ENCODE measurements at regions not wholly inside any gene's neighbourhood (a gene's known extent, or its start where the extent isn't known, plus 50 kb on each side); places are given as distances from the start of the nearest gene placed in this dataset.

DNA sequence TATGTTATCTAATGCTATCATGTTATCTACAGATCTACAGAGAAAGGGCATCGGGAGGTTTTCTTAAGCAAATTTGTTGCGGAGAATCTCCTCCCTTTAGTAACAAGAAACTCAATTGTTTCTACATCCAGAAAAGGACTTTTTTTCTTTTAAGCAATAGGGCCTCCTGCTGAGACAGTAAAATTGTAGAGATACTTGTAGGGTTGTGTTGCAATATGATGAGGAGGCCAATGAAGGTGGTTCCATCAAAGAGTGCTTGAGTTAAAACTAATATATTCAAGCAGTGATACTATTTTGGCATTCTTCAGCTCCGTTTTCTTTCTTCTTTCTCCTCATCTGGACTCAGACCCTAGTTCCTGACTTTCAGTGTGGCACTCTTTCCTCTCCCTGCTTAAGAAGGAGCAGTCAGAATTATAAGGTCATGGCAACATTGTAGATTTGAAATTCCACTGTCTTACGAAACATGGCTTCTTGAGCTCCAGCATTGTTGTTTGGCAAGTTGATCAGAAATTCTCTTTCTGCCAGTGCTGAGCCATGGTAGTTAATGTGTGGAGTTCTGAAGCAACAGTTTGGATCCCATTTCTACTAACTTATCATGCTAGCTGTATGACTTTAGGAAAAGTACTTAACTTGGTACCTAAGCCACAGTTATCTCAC lies 202.0 kb upstream of the SLC14A2 start:
- intact Hi-C loops (cut with micrococcal nuclease): no loop called here

DNA sequence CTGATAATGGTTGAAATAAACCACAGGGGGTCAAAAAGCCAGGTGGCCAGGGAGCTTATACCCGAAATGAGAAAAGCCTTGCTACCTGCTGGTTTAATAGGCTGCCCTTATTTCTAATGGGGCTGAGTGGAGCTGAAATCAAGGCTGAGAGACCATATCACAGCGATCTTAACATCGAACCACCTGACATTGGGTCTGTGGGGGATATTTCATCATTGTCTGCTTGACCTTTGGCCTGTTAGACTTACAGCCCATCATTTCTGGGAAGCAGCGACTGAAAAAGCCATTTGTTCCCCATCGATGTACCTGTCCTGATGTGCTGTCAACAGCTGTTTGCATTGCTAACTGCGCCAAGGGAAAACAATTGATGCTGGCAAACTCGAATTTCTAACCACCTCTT lies 199.7 kb upstream of the SLC14A2 start:
- intact Hi-C loops (cut with micrococcal nuclease): no loop called here

DNA sequence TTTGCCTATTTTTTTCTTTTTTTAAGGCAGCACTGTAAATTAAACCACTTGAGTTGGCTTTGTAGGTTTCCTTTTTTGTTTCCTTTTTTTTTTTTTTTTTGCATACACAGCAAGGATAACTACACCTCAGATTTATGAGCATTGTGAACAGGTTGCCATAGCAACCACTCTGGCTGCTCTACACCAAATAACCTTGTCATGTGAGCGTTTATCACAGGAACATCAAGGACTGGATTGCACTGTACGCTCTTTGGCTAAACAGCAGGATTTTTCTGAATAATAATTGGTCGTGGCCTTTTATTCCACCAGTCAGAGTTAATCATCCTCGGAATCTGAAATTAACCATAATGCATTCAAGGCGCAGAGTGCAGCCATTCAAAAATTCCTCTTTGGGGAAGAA lies 199.1 kb upstream of the SLC14A2 start:
- intact Hi-C loops (cut with micrococcal nuclease): no loop called here

DNA sequence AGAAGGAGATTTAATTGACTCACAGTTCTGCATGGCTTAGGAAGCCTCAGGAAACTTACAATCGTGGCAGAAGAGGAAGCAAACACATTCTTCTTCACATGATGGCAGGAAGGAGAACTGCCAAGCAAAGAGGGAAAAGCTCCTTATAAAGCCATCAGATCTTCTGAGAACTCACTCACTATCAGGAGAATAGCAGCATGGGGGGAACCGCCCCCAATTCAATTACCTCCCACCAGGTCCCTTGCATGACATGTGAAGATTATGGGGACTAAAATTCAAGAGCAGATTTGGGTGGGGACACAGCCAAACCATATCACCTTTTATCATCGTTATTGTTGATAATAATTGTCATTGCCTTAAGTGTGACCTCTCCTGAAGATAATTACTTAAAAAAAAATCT lies 197.9 kb upstream of the SLC14A2 start:
- intact Hi-C loops (cut with micrococcal nuclease): no loop called here

DNA sequence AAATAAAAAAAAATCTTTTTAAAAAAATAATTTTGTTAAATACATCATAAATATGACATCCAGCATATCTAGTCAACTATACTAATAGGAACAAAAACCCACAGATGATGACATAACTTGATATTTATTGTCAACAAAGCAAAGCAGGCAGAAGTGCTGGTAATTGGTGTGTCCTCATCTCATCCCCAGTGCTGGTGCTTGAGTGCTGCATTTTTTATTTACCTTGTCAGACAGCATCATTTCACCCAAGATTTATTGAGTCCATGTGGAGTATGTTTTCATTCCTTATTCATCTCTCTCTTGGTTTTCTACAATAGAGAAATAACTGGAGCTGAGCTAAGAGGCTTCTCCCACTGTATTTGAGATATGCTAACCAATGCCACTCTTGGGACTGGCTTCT lies 191.6 kb upstream of the SLC14A2 start:
- intact Hi-C loops (cut with micrococcal nuclease): no loop called here

DNA sequence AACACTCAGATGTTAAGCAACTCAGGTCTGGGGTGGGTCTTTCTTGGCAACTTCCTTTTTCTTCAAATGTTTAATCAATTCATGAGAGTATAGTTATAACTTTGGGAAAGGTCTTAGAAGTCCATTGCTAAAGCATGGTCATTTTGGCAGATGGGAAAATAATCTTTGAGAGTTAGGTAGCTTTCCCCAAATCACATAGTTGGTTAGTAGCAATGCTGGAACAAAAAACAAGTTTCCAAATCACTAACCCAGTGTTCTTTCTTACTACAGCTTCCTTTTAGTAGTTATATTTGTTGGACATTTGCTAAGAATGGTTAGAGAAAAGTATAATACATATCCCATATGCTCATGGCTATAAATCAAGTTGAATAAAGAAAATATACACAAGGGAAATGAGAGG lies 185.2 kb upstream of the SLC14A2 start:
- intact Hi-C loops (cut with micrococcal nuclease): no loop called here

DNA sequence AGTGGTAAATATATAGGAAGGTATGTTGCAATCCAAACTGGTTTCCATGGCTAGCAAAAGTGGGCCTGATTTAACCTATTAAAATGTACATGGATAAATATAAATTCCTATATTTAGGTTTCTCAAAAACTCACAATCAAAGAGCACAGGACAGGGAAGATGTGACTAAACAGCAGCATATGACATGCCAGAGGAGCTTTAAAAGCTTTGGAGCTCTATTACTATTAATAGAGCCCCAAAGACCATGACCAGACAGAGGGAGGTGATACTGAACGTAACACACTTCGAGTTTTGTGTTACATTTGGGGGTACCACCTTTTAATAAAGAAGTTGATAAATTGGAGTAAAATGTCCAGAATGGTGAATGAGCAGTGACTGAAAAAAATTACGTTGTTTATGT lies 179.5 kb upstream of the SLC14A2 start:
- intact Hi-C loops (cut with micrococcal nuclease): no loop called here

DNA sequence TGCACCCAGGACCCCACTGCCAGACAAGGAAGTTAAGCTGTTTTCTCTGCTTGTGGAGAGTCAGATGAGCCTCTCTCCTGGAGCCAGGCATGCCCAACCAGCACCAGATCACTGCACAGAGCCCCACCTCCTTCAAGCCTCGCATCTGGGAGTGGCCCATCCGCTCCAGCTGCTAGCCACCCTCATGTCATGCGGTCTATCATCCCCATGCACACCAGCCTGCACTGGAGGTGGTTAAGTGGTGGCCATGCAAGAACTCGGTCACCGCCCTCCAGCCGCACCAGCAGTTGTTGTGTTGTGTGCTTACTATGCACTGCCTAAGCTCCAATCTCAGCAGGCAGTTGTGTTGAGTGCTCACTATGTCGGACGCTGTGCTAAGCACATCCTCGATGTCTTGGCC lies 177.9 kb upstream of the SLC14A2 start:
- intact Hi-C loops (cut with micrococcal nuclease): no loop called here

DNA sequence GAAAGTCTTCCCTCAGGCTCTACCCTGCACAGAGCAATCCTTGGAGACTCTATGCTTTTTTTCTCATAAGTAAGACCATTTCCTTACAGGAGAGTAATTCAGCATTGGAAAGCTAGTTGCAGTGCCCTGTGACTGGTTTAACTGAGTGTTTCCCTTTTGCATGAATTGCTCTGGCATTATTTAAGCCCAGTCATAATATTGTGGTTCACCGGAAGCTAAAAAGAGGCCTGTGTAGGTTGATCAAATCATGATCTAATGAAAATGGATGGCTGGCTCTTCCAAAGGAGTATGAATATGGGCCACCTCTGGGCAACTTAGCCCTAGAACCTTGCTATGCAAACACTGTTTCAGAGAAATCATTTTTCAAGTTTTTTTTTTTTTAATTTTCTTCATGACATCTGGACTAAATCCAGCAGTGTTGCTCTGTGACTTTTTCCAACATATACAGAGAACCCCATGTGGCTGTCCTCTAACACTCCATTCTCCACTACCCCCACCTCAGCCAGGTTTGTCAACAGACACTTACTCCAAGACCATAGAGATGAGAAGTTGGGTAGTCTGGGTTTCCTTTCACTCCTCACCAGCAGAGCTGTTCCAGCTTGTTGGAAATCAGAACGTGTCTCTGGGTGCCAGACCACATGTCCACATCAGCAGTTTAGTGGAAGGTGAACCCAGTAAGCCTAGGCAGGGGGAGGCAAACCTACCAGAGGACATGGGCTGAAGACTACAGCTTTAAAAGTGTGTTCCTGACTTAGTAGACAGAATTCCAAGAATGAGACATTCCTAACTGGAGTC lies 175.2 kb upstream of the SLC14A2 start:
- intact Hi-C loops (cut with micrococcal nuclease): no loop called here

DNA sequence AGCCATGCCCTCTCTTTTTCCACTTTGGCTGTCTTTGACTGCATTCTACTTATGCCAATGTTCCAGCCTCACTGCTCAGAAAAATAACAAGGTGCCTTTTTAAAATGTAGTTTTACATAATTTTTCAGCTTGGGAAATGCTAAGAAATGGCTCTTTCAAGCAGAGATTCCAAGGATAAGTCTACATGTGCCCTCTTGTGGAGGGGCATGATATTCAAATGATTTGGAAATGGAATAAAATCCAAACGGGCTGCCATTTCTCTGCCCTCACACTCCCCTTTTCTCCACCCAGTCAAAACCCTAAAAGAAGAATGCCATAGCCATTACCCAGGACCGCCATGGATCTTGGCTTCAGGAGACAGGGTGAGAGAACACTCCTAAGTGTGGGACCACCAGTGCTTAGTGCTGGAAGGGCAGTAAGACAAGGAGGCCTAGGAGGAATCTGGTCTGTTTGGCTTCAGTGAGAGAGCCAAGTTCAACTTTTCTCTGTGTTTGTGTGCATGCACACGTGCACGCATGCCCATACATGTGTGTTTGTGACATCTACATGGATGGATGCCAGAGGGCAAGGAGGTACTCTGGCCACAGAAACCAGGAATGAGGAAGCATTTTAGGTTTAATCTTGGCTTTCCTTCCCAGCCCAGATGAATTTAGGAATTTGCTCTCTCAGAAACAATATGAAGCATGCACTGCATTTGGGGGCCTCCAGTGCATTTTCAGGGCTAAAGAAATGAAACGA lies 174.0 kb upstream of the SLC14A2 start:
- intact Hi-C loops (cut with micrococcal nuclease): no loop called here

DNA sequence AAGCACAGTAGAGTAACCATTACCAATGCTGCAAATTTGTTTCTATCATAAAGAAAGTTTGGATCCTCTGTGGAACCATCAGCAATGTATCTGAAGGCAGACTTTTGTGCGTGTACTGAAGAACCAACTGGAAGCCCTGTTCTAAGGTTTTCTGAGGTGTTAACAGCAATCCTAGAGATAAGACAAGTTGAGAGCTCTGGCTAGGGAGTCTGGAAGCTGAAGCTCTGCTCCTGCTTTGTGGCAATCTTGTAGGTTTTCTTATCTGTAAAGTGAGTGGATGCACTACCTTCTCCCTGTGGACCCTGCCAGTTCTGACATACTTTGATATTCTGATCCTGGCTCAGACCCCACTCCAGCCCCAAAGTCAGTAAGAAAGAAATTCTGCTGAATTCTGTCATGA lies 171.2 kb upstream of the SLC14A2 start:
- intact Hi-C loops (cut with micrococcal nuclease): no loop called here

DNA sequence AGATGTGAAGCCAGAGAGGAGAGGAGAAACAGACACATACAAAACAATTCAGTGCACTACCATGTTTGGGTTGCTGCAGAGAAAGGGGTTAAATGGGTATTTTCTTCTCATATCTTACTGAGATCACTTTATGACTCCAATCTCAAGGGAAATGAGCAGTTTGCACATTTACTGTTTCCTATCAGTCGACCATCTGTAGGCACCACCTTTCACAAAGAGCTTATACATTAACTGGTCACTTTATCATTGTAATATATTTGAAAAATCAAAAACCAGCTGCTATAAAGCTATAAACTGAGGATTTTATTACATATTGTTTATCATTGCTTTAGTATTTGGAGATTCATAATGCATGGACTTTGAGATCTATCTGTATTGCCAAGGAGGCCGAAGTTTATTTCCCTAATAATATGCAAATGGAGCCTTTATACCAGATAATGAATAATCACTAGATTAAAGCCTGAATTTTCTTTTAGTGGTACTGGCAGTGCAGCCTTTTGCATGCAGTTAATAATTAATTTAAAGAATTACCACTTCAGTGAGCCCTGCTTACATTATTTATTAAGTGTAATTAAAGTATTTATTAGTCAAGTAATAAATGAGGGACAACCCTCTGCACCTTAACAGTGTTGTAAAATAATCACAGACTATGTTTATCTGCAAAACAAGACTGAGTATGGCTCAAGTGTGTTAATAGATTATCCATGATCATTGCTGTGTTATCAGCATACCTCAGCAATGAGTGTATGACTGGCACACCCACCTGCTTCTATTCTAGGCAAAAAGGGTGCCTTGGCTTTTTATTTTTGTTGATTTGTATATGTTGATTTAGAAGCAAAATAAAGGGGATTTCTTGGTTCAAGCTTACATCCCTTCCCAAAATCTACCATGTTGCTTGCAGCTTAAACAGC lies 167.7 kb upstream of the SLC14A2 start:
- intact Hi-C loops (cut with micrococcal nuclease): no loop called here

DNA sequence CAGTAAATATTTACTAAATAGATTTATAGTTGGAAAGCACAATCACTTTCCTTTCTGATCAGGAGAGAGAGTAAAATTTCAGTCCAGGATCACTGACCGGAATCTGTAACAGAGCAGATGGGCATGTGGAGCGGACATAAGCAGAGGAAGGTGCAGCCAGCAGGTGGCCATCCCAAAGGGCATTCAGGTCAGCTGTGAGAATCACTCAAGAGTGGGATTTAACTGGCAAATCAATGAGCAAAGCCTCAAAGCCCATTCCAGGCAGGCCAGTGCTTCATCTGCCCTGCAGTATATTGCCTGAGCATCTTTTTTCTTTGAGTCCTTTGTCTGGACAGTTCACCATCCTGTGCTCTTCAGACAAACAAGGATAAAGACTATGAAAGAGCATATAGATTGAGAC lies 166.4 kb upstream of the SLC14A2 start:
- intact Hi-C loops (cut with micrococcal nuclease): no loop called here

DNA sequence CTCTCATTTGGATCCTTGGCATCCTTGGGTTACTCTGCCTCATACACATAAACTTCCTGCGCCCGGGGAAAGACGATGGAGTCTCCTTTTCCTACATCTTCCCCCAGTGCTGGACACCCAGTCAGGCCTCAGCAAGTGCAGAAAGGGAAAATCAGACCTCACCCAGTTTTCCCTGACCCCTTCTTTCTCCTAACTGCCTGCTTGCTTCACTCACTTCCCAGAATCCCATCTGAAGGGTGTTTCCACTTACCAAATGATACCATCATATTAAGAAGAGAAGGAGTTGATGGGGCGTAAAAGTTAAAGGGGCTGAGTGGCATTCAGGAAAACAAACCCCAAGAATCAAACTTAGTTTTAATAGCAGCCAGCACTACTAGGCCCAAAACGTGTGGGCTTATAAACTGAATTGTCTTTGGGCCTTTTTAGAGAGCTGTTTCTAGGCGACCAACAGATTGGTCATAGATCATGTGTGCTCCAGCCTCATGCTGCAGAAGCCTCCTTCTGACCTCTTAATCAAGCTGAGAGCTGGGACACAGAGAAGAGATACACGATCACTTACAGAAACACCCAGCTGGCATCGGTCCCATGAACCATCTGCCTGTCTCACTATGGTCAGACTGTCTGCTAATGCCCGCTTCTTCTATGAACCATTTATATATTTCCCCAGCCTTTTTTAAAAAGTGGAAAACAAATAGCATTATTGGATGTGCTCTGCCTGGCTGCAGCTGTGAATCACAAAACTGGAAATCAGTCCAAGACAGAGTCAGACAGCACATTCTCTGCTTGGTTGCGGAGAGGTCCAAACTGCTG lies 165.7 kb upstream of the SLC14A2 start:
- intact Hi-C loops (cut with micrococcal nuclease): no loop called here

DNA sequence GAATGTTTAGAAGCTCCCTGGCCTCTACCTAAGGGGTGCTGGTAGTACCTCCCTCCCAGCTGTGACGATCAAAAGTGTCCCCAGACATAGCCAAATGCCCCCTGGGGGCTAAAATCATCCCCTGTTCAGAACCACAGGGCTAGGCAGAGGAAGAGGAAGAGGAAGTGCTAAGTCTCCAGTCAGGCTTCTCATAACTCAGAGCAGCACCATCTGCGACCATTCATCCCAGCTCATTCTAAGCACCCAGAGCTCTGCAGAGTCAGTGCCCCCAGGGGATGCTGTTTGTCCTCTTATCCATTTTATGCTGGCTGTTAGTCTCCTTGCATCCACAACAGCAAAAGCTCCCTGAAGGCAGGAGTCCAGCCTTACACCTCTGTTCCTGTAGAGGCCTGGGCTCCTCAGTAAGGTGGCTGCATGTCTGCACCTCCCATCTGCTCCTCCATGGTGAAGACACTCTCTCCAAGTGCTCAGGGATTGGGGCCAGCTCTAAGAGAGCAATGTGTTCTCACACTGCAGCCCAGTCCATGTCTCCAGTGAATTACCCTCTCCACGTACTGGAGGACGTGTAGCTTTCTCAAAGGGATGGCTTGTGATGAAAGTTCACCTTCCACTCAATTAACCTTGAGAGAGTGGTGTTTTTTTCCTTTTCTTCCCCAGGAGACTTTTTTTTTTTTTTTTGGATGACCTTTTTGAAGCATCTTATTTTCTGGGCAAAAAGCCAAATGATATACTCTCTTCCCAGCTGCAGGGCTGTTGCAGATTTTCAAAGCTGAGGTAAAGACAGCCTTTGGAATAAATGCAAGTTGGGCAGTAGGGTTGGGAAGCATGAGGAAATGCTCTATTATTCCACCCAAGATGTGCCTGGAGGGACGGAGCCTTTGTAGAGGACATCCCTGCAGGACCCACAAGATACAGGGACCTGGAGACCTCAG lies 158.9 kb upstream of the SLC14A2 start:
- intact Hi-C loops (cut with micrococcal nuclease): no loop called here

DNA sequence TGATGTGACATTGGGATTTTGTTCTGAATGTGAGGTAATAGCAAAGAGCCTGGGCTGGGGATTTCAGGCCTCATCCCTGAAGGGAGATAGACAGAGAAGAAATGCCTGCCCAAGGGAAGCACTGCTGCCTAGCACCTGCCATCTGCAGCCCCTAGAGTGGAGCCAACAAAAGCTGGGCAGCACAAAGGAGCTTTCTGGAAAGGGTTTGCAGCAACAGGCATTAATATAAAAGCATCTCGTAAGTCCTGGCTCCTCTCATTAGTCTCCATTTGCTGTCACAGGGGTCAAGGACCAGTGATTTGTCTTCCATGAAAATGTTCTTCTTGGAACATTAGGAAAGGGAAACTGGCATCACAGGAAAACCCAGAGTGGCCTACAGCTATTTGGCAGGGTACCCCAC lies 157.2 kb upstream of the SLC14A2 start:
- intact Hi-C loops (cut with micrococcal nuclease): no loop called here

DNA sequence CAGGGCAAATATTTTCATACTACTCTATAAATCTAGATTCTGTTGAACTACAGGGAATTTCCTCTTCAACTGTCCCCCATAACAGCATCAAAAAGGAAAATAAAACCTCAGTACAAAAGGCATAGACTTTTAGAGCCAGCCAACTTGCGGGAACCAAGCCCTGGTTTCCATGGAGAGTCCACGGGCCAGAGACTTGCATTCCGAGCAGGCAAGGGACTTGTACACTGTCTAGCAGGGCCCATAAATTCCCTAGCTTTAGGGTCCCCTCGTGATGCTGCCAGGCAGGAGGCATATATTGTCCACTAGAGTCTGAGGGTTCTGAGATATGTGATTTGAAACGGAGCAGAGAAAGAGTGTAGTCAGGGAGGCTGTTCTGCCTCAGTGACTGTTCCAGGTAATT lies 153.1 kb upstream of the SLC14A2 start:
- intact Hi-C loops (cut with micrococcal nuclease): no loop called here

DNA sequence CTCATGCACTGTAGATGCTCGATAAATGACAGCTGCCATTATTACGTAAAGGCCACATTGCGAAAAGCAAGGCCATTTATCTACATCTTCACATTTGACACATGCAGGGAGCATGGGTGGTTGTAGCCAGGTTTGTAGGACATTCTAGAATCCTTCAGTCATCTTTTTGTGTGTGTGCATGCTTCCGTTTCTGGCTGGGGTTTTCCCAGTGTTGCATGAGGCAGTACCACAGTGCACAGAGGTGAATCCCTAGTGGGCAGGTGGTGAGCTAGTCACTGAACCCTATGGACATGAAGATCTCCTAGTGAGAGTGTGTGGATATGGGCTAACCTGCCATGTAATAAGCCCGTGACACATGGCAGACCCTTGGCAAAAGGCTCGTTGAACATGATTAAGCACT lies 151.8 kb upstream of the SLC14A2 start:
- intact Hi-C loops (cut with micrococcal nuclease): no loop called here

DNA sequence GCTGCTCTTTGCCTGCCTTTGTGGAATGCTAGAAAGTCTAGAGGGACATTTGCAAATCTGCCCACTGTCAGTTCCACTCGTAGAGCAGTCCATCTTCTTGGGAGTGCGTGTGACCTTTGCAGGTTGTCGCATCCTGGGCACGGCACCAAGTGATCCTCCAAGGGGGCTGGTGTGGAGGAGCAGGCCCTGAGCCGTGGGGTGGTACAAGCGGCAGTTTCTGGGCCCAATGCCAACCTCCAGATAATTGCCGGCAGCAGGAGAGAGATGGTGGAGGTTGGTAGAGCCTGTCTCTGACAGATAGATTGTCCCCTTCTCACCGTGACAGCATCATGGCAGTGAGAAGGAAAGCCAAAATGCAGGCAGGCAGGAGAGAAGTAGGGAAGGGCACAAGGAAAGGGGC lies 150.7 kb upstream of the SLC14A2 start:
- intact Hi-C loops (cut with micrococcal nuclease): no loop called here

DNA sequence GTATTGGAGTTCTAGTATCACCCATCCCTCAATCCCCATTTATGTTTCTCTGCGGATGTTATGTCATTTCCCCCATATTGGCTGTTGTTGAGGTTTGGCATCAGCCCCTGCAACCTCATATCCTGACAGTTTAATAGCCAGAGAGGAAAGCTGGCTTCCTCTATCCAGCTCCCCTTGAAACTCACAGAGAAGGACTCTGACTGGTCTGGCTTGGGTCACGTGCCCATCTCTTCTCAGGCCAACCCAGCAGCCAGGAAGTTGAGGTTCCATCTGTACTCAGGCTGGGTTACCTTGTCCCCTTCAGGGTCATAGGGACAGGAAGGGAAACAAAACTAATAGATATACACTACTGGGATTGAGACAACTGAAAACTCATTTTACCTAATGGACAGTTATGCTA lies 148.0 kb upstream of the SLC14A2 start:
- intact Hi-C loops (cut with micrococcal nuclease): no loop called here
